IPS-18a (cell line): ENCODE measurements at regions not wholly inside any gene's neighbourhood (a gene's known extent, or its start where the extent isn't known, plus 50 kb on each side); places are given as distances from the start of the nearest gene placed in this dataset.

Experiments used
- H3K27ac ChIP-seq: one replicate; pipeline ENCODE4 v1.5.1; 2013; ENCODE audit warnings: low read length
- H3K27me3 ChIP-seq: one replicate; pipeline ENCODE4 v1.6.1; 2013; ENCODE audit warnings: mild to moderate bottlenecking, low read length; ENCODE audit not compliant: control insufficient read depth, insufficient read depth
- H3K36me3 ChIP-seq: one replicate; pipeline ENCODE4 v1.6.1; 2013; ENCODE audit warnings: low read depth, low read length; ENCODE audit not compliant: control insufficient read depth
- H3K4me1 ChIP-seq: one replicate; pipeline ENCODE4 v1.6.1; 2013; ENCODE audit warnings: low read depth, low read length; ENCODE audit not compliant: control insufficient read depth
- H3K4me3 ChIP-seq: one replicate; pipeline ENCODE4 v1.5.1; 2013; ENCODE audit warnings: low read length
- H3K9ac ChIP-seq: one replicate; pipeline ENCODE4 v1.6.1; 2013; ENCODE audit warnings: mild to moderate bottlenecking, low read length, moderate library complexity
- H3K9me3 ChIP-seq: one replicate; pipeline ENCODE4 v1.6.1; 2013; ENCODE audit warnings: low read depth, low read length; ENCODE audit not compliant: control insufficient read depth

- H3K4me3 ChIP-seq, result no peak overlapping the region
- H3K27me3 ChIP-seq, result peaks cover 88% of the 10 kb centered on the region
- H3K9ac ChIP-seq, result no peak overlapping the region
- H3K27ac ChIP-seq, result no peak overlapping the region
- no peaks in the 10 kb centered on the region for H3K9me3 ChIP-seq
- peaks cover 13% of the 10 kb centered on the region for H3K4me1 ChIP-seq
- H3K36me3 ChIP-seq, result no peaks in the 10 kb centered on the region
Measured at GRCh38 chr22:23370251-23370650, 189.9 kb downstream of the BCR start.

- peaks cover 89% of the 10 kb centered on the region for H3K27me3 ChIP-seq
- H3K27ac ChIP-seq, result no peak overlapping the region
- peaks cover 13% of the 10 kb centered on the region for H3K4me1 ChIP-seq
- no peak overlapping the region for H3K9ac ChIP-seq
- no peaks in the 10 kb centered on the region for H3K9me3 ChIP-seq
- H3K36me3 ChIP-seq, result no peaks in the 10 kb centered on the region
- H3K4me3 ChIP-seq, result no peak overlapping the region
Measured at GRCh38 chr22:23369054-23369685, 188.9 kb downstream of the BCR start.
